ENCODE measurements at regions not wholly inside any gene's neighbourhood (a gene's known extent, or its start where the extent isn't known, plus 50 kb on each side); places are given as distances from the start of the nearest gene placed in this dataset.
"Not testable (repeated sequence)": the region's sequence is repeated elsewhere in the genome, so short reads cannot be mapped to it uniquely, and the experiment has no call there.

- DNase-seq: peak in 1 of 2 experiments; percentile 30
Measured at GRCh38 chr1:234957330-234958065, 171.1 kb downstream of the TOMM20 start.

DNA sequence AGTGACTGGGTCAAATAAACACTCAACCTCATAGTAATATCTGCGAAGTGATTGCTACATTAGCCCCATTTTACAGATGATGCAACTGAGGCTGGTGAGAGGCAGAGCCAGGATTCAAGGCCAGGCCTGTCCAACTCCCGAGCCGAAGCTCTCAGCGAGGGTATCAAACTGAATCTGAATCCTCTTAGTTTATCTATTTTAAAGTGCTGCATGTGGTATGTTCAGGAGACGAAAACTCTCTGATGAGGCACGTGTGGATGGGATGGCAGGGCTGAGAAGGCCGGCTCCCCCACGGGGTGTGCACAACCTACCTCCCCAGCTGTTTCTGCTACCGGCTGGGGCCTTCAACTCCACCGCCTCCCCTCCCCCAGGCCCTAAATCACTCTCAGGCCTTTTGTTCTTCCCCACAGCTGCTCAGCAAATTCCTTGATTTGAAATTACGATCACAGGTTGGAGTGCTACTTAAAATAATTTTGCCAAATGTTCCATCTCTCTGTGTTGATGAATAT lies 171.8 kb downstream of the TOMM20 start:
- no peak for DNase-seq

DNA sequence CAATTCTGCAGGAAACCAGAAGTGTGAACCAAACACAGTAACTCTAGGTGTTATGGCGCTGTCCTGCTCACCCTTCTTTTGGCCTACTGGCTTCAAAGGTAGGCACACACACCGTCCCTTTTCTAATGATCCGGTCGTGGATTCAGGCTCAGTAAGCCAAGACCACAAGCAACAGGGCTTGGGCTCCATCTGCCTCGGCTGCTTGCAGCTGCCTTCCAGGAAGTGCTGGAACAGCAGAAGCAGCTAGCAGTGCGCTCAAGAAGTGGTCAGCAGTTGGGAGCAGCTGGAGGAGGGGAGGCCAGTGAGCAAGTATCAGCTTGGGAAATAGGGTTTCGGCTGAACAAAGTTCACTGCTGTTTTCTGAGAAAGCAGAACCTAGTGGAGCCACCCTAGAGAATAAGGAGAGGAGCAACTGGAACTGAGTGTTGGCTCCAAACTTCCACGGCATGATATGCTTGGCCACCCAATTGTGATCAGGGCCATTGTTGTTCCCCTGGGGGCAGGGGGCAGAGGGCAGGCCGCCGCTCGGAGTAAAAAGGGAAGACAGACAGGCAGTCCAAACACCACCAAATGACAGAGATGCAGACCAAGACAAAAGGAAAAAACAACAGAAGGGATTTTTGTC lies 173.4 kb downstream of the TOMM20 start:
- DNase-seq: peak in 1 of 2 experiments; percentile 51

DNA sequence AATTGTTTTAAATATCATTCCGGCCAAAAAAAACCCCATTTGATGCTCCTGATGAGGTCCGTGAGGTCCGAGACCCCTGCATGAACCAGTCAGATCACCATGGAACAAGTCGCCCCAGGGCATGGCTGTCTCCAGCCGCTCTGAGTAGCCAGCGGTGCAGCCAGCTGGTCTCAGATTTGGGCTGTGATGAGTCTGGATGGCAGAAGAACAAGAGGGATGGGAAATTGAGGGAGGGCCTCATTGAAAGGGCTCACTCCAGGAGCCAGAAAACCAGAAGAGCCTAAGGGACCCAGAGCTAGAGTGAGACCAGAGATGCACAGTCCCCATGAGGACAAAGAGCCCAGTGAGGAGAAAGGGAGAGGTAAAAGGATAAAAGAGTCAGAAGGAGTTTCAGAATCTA lies 174.0 kb downstream of the TOMM20 start:
- no peak for DNase-seq

DNA sequence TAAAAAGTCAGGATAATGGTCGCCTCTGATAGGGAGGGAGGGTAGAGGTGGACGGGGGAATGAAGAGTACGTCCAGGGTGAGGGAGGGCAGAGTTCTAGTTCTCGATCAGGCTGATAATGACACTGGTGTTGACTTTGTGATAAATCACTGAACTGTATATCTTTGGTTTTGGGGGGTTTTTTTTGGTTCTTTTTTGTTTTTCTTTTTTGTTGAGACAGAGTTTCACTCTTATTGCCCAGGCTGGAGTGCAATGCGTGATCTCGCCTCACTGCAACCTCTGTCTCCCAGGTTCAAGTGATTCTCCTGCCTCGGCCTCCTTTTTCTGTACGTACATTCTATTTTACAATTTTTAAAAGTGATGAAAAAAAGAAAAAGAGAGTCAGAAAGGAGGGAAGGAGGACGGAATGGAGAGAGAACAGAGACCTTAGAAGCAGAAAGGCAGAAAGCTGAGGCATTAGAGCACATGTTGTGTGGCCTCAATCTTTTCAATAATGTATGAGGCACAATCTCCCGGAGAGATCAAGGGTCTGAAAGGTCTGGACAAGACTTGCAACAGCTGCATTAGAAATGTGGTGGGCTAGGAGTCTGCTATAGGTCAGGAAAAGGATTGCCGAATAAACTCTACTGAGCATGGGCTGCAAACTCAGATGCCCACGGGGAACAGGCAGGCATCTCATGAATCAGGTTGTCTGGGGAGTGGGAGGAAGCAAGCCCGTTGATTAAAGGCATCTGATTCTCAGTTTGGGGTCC lies 174.8 kb downstream of the TOMM20 start:
- DNase-seq: no peak

DNA sequence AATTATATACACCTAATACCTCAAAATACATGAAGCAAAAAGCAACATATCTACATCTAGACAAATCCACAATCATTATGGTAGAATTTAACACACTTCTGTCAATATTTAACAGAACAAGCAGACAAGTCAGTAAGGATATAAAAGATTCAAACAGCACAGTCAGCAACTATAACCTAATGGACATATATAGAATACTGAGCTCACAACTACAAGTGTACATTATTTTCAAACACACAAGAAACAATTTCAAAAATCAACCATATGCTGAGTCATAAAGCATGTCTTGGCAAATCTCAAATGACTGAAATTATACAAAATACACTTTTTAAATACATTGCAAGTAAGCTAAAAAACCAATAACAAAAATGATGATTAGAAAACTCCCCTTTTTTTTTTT lies 178.0 kb downstream of the TOMM20 start:
- DNase-seq: no peak

- DNase-seq: not testable (repeated sequence)
Measured at GRCh38 chr1:234949528-234949927, 179.1 kb downstream of the TOMM20 start.

- DNase-seq: no peak
Measured at GRCh38 chr1:234944439-234945344, 183.9 kb downstream of the TOMM20 start.

DNA sequence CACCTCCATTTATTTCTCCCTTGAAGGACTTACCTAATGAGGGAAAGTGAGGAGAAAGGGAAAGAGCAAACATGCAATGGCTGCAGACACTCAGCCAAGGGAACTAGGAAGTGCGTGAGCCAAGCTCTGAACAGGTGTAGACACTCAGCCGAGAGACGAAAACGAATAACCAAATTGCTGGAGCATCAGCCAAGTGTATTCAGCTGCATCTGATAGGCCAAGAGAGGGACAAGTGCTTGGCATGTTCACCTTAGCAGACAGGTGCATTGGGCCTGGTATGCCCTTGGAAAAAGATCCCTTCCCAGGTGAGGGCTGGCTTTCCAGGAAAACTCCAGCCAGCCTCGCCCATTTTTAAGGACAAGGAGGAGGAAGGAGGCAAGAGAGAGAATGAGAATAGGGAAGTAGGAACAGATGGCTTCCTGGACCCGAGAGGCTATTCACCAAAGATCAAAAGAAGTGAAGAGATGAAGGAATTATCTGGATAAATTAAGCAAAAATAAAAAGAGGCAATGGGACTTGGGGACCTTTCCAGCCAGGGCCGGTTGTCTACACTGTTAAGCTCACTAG lies 184.7 kb downstream of the TOMM20 start:
- no peak for DNase-seq

GRCh38 chr1:234942879-234943506 lies 185.6 kb downstream of the TOMM20 start:
- DNase-seq: no peak

- no peak for DNase-seq
Measured at GRCh38 chr1:234942012-234942332, 186.7 kb downstream of the TOMM20 start.

DNA sequence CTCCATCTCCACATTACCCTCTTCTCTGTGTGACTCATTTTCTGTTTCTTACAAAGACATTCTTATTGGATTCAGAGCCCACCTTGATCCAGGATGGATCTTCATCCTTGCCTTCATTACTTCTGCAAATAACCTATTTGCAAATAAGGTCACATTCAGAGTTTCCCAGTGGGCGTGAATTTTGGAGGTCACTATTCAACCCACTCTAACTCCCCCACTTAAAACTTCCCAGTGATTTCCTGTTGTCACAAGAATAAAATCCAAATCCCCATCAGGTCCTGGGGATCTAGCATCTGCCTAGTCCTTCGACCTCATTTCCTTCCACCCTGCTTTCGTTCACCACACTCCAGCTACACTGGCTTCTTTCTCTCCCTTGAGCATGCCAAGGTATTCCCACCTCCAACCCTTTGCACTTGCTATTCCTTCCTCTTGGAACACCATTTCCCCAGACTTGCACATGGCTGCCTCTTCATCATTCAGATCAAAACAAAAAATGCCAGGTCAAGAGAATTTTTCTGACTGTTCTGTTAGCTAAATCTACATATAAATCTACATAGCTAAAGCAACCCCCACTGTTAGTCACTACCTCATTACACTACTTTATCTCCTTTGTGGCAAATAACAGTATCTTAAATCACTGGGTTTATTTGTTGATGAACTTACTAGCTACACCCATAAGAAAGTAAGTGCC lies 187.2 kb downstream of the TOMM20 start:
- DNase-seq: no peak

DNA sequence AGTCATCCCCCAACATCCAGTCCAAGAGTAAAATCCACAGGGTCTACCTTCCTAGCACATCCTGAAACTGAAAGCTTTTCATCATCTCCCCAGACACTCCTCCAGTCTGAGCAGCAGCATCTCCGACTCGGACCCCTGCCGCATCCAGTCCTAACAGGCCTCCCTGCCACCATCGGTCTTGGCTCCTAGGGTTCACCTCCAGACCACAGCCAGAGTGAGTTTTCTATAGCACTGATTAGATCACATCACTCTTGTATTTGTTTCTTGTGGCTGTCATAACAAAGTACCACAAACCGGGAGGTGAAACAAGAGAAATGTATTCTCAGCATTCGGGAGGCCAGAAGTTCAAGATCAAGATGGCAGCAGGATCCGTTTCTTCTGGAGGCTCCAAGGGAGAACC lies 187.8 kb downstream of the TOMM20 start:
- DNase-seq: no peak

DNA sequence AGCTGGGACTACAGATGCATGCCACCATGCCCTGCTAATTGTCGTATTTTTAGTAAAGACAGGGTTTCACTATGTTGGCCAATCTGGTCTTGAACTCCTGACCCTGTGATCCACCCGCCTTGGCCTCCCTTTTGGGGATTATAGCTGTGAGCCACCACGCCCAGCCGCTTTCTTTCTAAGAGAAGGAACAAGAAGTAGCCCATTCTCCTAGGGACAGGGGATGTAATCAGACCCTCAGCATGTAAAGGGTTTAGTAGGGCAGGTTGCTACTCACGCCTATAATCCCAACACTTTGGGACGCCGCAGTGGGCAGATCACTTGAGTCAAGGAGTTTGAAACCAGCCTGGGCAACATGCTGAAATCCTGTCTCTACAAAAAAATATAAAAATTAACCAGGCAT lies 189.7 kb downstream of the TOMM20 start:
- no peak for DNase-seq

DNA sequence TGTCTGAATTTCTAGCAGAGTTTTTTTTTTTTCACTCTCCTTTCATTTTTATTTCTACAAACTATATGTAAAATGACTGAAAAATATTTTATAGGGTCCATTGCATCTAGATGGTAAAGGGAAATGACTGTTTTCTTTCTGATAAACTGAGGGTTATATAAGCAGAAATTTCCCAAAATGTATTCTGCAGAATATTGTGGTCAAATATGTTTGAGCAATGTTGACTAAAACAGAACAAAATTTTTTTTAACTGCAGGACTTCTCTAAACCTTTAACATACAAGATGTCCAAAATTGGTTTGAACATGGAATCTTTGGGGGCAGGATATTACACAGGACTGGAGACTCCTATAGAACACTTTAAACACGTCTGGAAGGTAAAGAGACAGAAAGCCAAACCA lies 190.5 kb downstream of the TOMM20 start:
- DNase-seq: no peak

GRCh38 chr1:234936612-234937389 lies 191.8 kb downstream of the TOMM20 start:
- DNase-seq: no peak

GRCh38 chr1:234934611-234935033 lies 194.0 kb downstream of the TOMM20 start:
- DNase-seq: no peak

GRCh38 chr1:234933475-234933874 lies 195.2 kb downstream of the TOMM20 start:
- DNase-seq: no peak

- no peak for DNase-seq
Measured at GRCh38 chr1:234932511-234933430, 195.9 kb downstream of the TOMM20 start.

Data from NCI-H1930 (cell line).